Large intestine (tissue), 3 donors: ENCODE measurements at regions not wholly inside any gene's neighbourhood (a gene's known extent, or its start where the extent isn't known, plus 50 kb on each side); places are given as distances from the start of the nearest gene placed in this dataset.

Experiments used
- DNase-seq, 2 donors: peaks; one replicate each; pipeline versions ENCODE4 v3.0.0 to v3.0.0-alpha.2; 2013
- H3K27ac ChIP-seq: one replicate; pipeline ENCODE4 v1.5.1; 2013; ENCODE audit warnings: low read length
- H3K27me3 ChIP-seq: 2 replicates; pipeline ENCODE4 v1.6.1; 2013; ENCODE audit warnings: low read length; ENCODE audit not compliant: control insufficient read depth, insufficient read depth
- H3K36me3 ChIP-seq: 2 replicates; pipeline ENCODE4 v1.6.1; 2013; ENCODE audit warnings: low read length; ENCODE audit not compliant: control insufficient read depth, insufficient read depth
- H3K4me1 ChIP-seq: one replicate; pipeline ENCODE4 v1.6.1; 2013; ENCODE audit warnings: low read length; ENCODE audit not compliant: control insufficient read depth, insufficient read depth
- H3K4me3 ChIP-seq: one replicate; pipeline ENCODE4 v1.5.1; 2013; ENCODE audit warnings: low read length
- H3K9me3 ChIP-seq: one replicate; pipeline ENCODE4 v1.6.1; 2013; ENCODE audit warnings: mild to moderate bottlenecking, low read depth, low read length, moderate library complexity; ENCODE audit not compliant: control insufficient read depth
- WGBS: methylation state at CpG from one replicate; pipeline ENCODE4 v1.1.5; 2013; ENCODE audit warnings: low lambda C conversion rate; ENCODE audit not compliant: insufficient coverage; 5-methylcytosine and 5-hydroxymethylcytosine counted together

DNA sequence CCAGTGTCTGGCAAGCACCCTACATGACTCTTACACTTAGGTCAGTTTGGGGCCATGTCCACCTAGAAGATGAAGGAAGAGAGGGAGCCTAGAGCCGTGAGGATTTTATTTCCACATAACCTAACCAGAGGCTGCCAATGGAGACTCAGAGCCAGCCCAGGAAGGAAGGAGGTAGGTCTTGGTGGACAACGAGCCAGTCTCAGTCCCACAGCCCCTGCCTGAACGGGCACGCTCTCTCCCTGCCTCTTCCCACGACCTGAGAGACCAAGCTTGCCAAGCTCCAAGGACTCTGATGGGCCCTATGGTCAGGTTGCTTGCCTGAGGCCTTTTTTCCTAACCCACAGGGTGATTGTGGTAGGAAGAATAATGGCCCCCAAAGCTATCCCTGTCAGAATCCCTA, 188.4 kb downstream of the TFCP2L1 start:
- WGBS: no CpG with 5 or more reads among the region's 5 CpGs
- no peaks in the 10 kb centered on the region for H3K9me3 ChIP-seq
- DNase-seq: no peak

GRCh38 chr2:121098556-121098955, 186.4 kb downstream of the TFCP2L1 start:
- 80% methylated on average over 1 of the region's 7 CpGs for WGBS
- H3K4me3 ChIP-seq: no peak overlapping the region

More for the DNA sequence above, 188.4 kb downstream of the TFCP2L1 start:
- H3K27me3 ChIP-seq: peaks cover 8% of the 10 kb centered on the region
- H3K27ac ChIP-seq: no peak overlapping the region
- no peaks in the 10 kb centered on the region for H3K4me1 ChIP-seq
- no peak overlapping the region for H3K4me3 ChIP-seq
- H3K36me3 ChIP-seq: no peaks in the 10 kb centered on the region

DNA sequence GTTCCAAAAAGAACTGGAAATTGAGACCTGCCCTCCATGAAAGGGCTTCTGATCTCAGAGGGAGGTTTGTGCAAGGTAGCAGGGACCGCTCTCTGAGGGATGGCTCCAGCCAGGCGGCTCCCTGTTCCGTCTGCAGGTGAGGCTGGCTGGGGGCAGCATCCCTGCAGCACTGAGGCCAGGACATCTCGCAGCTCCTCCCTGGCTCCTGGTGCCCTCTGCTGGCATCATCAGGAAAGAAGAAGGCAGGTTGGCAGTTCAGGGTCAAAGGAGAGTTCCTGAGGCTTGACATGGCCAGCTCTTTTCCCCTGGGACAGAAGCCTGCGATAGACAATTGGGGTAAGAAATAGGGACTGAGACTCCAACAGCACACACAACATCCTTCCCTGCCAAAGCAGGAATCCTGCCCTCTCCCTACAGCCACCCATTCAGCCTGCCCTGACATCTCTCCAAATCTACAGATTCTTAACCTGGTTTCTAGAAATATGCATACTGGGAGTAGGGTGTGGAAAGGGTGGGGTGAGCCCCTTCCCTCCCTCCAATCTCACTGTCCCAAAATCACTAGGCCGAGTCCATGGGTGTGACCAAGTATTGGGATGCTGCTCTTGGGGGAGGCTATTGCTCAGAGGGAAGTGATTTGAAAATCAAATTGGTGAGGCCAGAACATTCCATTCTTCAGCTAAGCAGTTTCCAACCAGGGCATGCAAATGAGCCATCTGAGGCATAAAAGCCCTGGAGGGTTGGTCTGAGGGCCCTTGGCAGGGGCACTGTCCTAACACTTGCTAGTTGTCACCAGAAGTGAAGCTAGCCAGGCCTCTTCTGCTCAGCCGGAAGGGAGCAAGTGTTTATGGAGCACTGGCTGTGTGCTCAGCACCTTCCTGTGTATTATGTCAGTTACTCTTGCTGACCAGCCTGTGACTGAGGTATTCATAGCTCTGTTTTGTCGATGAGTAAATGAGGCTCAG, 185.4 kb downstream of the TFCP2L1 start:
- Histone ChIP-seq H3K4me1 (no peaks in the 10 kb centered on the region), H3K27ac (no peak overlapping the region), H3K27me3 (peaks cover 14% of the 10 kb centered on the region), H3K4me3 (no peak overlapping the region), H3K36me3 (no peaks in the 10 kb centered on the region), H3K9me3 (no peaks in the 10 kb centered on the region)
- DNase-seq: no peak
- WGBS: no CpG with 5 or more reads among the region's 8 CpGs

More at GRCh38 chr2:121098556-121098955, 186.4 kb downstream of the TFCP2L1 start:
- DNase-seq: no peak
- no peaks in the 10 kb centered on the region for H3K36me3 ChIP-seq
- H3K27me3 ChIP-seq: peaks cover 14% of the 10 kb centered on the region
- H3K9me3 ChIP-seq: no peaks in the 10 kb centered on the region
- H3K27ac ChIP-seq: no peak overlapping the region
- no peaks in the 10 kb centered on the region for H3K4me1 ChIP-seq

- Histone ChIP-seq H3K4me1 (no peaks in the 10 kb centered on the region), H3K9me3 (no peaks in the 10 kb centered on the region), H3K27ac (no peak overlapping the region), H3K4me3 (no peak overlapping the region), H3K36me3 (no peaks in the 10 kb centered on the region), H3K27me3 (peaks cover 14% of the 10 kb centered on the region)
- no peak for DNase-seq
- no CpG with 5 or more reads among the region's 10 CpGs for WGBS
These were observed 183.8 kb downstream of the TFCP2L1 start for GRCh38 chr2:121101093-121101715.

- DNase-seq: no peak
- H3K36me3 ChIP-seq: no peaks in the 10 kb centered on the region
- H3K4me1 ChIP-seq: no peaks in the 10 kb centered on the region
- peaks cover 14% of the 10 kb centered on the region for H3K27me3 ChIP-seq
- no peak overlapping the region for H3K4me3 ChIP-seq
- H3K9me3 ChIP-seq: no peaks in the 10 kb centered on the region
- no CpG with 5 or more reads among the region's 2 CpGs for WGBS
- H3K27ac ChIP-seq: no peak overlapping the region
These were observed 182.1 kb downstream of the TFCP2L1 start for GRCh38 chr2:121102941-121103340.

DNA sequence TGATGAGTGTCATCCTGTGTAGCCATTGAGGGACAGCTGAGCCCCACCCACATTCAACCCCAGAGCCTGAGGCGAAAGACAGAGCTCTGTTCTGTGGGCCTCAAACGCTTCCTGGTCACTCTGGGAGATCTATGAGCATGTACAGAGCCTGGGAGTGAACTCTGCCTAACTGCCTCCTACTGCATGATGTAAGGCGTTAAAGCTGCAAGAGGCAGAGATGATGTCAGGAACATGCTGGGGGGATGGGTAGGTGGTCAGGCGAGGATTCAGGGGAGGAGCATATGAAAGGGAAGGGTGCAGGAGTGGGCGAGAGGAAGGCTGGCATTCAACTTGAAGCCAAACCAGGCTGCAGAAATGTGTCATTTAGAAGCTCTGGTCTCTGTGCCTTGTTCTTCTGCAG, 181.0 kb downstream of the TFCP2L1 start:
- Histone ChIP-seq H3K4me3 (no peak overlapping the region), H3K27me3 (peaks cover 14% of the 10 kb centered on the region), H3K27ac (no peak overlapping the region), H3K36me3 (no peaks in the 10 kb centered on the region), H3K9me3 (no peaks in the 10 kb centered on the region), H3K4me1 (no peaks in the 10 kb centered on the region)
- DNase-seq: no peak
- WGBS: no CpG with 5 or more reads among the region's 5 CpGs

DNA sequence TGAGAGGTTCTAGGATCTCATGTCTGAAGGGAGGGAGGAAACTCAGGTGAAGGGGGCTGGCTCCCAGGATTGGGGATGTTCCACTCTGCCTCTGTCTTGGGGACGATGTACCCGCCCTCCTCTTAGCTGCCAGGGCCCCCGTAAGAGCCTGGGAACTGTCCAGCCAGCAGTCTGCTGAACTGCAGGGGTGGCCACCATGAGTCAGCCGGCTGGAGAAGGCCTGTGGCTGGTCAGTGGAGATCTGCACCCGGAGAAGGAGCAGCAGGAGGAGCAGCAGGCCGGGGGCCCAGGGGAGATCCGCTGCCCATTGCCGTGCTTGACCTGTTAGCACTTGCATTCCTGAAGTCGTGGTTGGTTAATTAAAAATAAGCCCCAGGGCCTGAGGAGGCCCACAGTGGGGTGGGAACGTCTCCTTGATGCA, 180.3 kb downstream of the TFCP2L1 start:
- no peaks in the 10 kb centered on the region for H3K36me3 ChIP-seq
- H3K4me3 ChIP-seq: no peak overlapping the region
- WGBS: no CpG with 5 or more reads among the region's 10 CpGs
- no peak for DNase-seq
- peaks cover 16% of the 10 kb centered on the region for H3K27me3 ChIP-seq
- H3K27ac ChIP-seq: no peak overlapping the region
- H3K9me3 ChIP-seq: no peaks in the 10 kb centered on the region
- no peaks in the 10 kb centered on the region for H3K4me1 ChIP-seq

DNA sequence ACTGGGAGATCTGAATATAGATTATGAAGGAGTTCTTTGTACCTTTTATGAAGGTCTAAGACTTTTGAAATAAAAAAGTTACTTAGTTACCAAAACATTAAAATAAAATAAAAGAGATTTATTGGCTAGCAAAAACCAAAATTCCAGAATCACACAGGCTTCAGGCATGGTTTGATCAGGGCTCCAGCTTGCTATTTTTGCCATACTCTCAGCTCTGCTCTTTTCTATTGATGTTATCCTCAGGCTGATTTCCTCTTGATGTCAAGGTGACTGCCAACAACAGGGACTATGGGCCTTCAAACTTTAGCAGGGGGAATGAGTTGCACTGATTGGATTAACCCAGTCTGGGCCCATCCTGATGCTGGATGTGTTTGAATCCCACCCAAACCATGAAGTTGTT, 174.1 kb downstream of the TFCP2L1 start:
- no peaks in the 10 kb centered on the region for H3K4me1 ChIP-seq
- no peaks in the 10 kb centered on the region for H3K36me3 ChIP-seq
- no peaks in the 10 kb centered on the region for H3K9me3 ChIP-seq
- DNase-seq: no peak
- peaks cover 5% of the 10 kb centered on the region for H3K27me3 ChIP-seq
- no peak overlapping the region for H3K4me3 ChIP-seq
- H3K27ac ChIP-seq: no peak overlapping the region

GRCh38 chr2:121118951-121119350, 166.1 kb downstream of the TFCP2L1 start:
- Histone ChIP-seq H3K9me3 (no peaks in the 10 kb centered on the region), H3K4me1 (no peaks in the 10 kb centered on the region), H3K27ac (no peak overlapping the region), H3K4me3 (no peak overlapping the region), H3K36me3 (no peaks in the 10 kb centered on the region), H3K27me3 (no peaks in the 10 kb centered on the region)
- DNase-seq: no peak
- no CpG with 5 or more reads among the region's 7 CpGs for WGBS

DNA sequence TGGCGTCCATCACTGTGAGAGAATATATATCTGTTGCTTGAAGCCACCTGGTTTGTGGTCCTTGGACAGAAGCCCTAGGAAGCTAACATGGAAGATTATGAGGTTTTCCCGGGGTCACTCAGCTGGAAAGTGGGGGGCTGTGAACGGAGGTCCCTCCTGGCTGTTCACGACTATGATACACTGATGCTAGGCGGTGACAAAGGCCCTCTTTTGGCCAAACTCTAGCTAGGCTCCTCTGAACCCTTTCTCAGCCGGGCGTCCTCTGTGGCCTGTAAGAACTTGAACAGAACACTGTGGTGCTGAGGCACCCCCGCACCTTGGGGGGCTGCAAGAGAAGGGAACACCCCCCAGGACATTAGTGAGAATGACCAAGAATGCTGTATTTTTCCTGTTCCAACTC, 164.6 kb downstream of the TFCP2L1 start:
- H3K4me1 ChIP-seq: no peaks in the 10 kb centered on the region
- no peak for DNase-seq

More for the DNA sequence above, 164.6 kb downstream of the TFCP2L1 start:
- no peak overlapping the region for H3K27ac ChIP-seq
- no CpG with 5 or more reads among the region's 8 CpGs for WGBS
- H3K4me3 ChIP-seq: no peak overlapping the region
- no peaks in the 10 kb centered on the region for H3K27me3 ChIP-seq
- H3K36me3 ChIP-seq: no peaks in the 10 kb centered on the region
- no peaks in the 10 kb centered on the region for H3K9me3 ChIP-seq
